Activated gamma-delta T cell treated with Interleukin-2 at 50 U/mL for 16 hours (primary cell): ENCODE measurements at regions not wholly inside any gene's neighbourhood (a gene's known extent, or its start where the extent isn't known, plus 50 kb on each side); places are given as distances from the start of the nearest gene placed in this dataset.

Source experiments
- DNase-seq: peaks from one replicate; pipeline ENCODE4 v3.0.0-alpha.2; 2020

- no peak for DNase-seq
These were observed 165.3 kb downstream of the RNF152 start for GRCh38 chr18:61727241-61728193.

DNA sequence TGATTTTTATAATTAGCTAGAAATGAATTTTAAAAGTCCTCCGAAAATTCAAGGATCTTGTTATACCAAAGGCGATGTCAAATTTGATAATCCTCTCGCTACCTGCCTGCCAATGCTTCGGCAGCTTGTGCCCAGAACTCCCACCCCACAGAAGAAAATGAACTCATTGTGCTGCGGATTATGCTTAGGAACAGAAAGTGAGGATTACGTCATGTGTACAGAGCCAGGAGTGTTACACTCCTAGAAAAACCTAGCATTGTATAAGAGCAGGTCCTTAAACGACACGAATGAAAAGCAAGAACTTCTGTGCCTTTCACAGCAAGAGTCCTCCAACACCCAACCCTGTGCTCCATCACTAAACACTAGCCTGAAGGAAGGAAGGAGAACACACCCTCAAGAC is 168.3 kb downstream of the RNF152 start:
- no peak for DNase-seq

- no peak for DNase-seq
These were observed 170.6 kb downstream of the RNF152 start for GRCh38 chr18:61722247-61722646.

DNA sequence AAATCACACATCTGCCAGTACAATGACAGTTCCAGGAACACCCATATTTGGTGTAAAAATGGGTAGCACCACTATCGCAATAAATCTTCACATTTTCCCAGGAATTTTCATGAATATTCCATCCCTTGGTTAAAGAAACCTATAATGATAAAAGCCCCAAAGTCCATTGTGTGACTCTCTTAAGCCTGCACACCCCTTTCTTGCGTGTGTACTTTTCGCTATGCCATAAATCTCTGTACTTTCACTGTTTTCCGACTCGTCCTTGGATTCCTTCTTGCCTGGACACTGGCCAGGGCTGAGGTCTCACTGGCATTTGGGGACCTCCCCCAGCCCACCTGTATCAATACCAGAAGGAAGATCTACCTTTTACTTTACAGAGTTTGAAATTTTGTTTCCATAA is 172.3 kb downstream of the RNF152 start:
- DNase-seq: no peak

GRCh38 chr18:61719671-61720070 is 173.1 kb downstream of the RNF152 start:
- no peak for DNase-seq

GRCh38 chr18:61718944-61719343 is 173.9 kb downstream of the RNF152 start:
- DNase-seq: no peak

DNA sequence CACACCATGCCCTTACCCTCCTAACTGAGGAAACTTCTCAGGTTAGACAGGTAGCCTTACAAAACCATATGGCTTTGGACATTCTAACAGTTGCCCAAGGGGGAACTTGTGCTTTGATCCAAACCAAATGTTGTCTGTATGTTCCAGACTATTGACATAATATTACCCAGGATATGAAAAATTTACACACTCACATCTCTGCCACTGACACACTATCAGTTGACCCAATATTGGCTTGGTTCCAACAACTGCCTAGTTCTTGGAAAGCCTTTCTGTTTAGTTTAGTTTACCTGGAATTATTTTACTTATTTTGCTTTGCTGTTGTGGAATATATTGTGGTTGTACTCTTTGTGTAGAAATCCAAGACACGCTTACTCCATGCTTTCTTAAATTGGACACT is 178.4 kb downstream of the RNF152 start:
- no peak for DNase-seq

DNA sequence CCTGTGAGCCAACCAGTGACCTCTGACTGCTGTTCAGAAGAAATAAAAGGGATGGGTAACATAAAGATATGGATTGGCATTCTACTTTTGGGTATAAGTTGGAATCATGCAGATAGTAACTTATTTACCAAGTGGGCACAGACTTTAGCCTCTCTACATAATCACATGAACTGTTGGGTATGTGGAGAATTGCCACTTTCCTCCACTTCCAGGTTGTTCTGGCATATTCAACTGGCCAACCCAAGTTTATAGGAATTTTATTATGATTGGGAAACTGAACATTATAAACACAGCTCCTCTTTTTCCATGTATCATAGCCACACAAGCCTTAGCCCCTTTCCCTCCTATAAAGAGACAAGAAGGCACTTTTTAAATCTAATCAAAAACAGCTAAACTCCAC is 179.3 kb downstream of the RNF152 start:
- no peak for DNase-seq

DNA sequence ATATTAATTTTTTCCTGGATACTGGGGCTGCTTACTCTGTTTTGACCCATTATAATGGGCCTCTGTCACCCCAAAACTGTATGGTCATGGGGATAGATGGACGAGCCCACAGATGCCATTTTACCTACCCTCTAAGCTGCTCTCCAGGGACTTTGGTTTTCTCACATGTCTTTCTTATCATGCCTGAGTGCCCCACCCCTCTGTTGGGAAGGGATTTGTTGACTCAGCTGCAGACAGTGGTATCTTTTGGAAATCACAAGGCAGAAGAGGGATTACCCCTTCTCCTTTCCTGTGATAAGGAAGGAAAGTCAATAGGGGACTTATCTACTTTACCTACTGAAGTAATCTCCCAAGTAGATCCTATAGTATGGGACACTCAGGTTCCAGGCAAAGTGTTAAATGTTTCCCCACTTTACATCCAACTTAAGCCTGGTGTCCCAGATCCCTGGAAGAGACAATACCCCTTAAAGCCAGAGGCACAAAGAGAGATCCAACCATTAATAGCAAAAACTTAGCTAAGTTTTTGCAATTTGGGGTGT is 182.7 kb downstream of the RNF152 start:
- no peak for DNase-seq

DNA sequence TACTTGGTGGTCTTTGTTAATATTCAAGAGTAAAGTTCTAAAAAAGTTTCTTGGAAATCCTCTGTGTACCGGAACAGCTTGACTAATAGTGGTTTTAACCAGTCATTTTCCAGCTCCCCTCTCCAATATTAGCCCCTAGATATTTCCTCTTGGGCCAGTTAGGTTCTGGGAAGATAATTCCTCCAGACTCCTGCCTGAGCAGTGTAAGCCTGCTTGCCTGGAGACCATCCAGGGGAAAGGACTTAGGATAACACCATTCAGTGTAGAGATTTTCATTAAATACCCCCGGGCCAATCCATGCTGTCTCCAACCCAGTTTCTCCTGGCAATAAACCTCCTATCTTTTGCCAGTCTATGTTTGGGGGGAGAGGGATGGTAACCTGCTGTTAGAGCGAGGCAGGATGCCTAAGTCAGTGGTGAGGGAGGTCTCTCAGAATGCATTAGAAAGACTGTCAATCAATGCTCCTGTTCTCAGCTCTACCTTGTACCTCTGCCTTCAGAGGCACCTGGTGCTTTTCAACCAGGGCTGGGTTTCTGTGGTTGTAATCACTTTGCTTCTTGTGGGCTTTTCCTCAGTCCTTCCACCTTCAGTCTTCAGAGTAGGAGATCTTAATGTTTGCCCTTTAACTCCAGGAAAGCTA is 186.4 kb downstream of the RNF152 start:
- DNase-seq: no peak

DNA sequence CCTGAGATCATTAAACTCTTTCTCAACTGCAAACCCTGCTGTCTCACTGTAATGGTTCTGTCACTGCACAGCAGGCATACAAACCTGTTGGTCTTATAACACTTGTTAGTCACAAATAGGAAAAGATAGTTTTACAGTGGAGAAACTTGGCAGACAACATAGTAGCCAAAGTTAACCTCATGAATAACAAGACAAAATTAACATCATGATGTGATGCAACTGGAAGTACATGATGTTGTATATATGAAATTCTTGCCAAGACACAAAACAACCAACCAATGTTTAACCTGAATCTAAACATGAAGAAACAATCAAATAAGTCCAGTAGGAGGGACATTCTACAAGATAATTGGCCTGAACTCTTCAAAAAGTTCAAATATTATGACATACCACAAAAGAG is 189.3 kb downstream of the RNF152 start:
- no peak for DNase-seq

GRCh38 chr18:61702007-61702406 is 190.8 kb downstream of the RNF152 start:
- DNase-seq: no peak

GRCh38 chr18:61699397-61700110 is 193.3 kb downstream of the RNF152 start:
- no peak for DNase-seq

- DNase-seq: no peak
These were observed 195.4 kb downstream of the RNF152 start for GRCh38 chr18:61697306-61697909.

DNA sequence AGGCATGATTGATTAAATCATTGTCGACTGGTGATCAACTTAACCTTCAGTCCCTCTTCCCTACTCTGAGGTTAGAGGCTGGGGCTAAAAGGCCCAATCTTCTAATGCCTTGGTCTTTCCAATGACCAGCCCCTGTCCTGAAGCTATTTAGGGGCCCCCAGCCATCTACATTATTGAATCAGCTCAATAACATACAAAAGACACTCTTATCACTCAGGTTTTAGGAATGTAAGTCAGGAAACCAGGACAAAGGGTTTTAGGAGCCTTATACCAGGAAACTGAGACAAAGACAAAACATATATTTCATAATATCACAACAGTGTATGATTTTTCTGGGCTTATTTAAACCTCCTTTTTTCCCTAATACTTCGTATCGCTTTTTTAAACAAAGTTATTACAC is 198.6 kb downstream of the RNF152 start:
- no peak for DNase-seq

- DNase-seq: no peak
These were observed 202.2 kb downstream of the RNF152 start for GRCh38 chr18:61690418-61691138.

- DNase-seq: no peak
These were observed 205.5 kb downstream of the RNF152 start for GRCh38 chr18:61687317-61687716.

- DNase-seq: no peak
These were observed 209.0 kb downstream of the RNF152 start for GRCh38 chr18:61683856-61684255.

- no peak for DNase-seq
These were observed 211.7 kb downstream of the RNF152 start for GRCh38 chr18:61681065-61681464.

DNA sequence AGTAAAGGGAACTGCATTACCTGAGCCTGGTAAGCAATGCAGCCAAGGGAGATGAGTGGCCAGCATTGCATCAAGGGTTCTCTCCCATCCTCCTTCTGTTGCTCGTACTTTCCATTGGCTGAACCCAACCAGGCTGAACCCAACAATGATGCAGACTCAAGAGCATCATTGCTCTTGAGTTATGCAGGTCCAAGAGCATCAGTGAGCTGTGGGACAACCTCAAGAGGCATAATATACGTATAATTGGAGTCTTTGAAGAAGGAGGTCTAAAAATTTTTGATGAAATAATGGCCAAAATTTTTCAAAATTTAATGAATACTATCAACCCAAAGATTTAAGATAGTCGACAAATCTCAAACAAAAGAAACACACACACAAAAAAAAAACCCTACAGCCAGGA is 213.0 kb downstream of the RNF152 start:
- DNase-seq: no peak

GRCh38 chr18:61677435-61677970 is 215.3 kb downstream of the RNF152 start:
- no peak for DNase-seq
